ENCODE measurements at regions not wholly inside any gene's neighbourhood (a gene's known extent, or its start where the extent isn't known, plus 50 kb on each side); places are given as distances from the start of the nearest gene placed in this dataset.

GRCh38 chr5:8332666-8333445 is 463.9 kb downstream of the MTRR start:
- DNase-seq: no peak

- no peak for DNase-seq
These were observed 464.5 kb downstream of the MTRR start for GRCh38 chr5:8333485-8333884.

- no peak for DNase-seq
These were observed 465.0 kb downstream of the MTRR start for GRCh38 chr5:8333977-8334376.

DNA sequence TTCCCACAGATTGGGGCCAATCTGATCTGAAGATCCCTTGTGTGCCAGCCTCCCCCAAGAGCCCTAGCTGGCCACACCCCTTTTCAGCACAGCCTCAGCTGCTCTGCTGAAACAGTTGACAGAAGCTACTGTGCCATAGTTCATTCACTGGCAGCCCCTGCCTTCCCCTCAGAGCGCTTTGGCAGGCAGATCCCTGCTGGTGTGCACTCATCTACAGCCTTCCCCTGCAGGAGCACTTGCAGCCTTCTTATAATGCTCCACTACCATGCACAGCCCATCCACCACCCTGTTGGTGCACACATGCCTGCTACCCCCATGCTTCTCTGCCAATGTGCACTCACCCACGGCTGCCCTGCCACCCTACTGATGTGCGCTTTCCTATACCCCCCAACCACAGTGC is 471.3 kb downstream of the MTRR start:
- DNase-seq: no peak

DNA sequence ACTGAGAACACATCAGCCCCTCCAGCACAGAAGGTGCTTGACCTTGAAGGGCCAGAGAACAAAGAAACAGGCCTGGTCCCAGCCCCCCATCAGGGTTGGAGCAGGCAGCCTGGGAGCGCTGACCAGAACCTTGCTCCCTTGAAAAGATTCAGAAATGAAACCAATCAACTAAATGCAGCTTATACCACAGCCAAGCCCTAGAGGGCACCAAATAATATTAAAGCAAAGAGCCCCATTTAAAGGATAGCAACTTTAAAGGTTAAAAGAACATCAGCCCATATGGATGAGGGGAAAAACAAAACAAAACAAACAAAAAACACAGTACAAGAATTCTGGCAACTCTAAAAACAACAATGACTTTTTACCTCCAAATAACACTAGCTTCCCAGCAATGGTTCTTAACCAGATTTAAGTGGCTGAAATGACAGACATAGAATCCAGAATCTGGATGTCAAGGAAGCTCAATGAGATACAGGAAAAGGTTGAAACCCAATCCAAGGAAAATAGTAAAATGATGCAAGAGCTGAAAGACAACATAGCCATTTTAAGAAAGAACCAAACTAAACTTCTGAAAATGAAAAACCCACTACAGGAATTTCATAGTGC is 471.9 kb downstream of the MTRR start:
- DNase-seq: no peak

DNA sequence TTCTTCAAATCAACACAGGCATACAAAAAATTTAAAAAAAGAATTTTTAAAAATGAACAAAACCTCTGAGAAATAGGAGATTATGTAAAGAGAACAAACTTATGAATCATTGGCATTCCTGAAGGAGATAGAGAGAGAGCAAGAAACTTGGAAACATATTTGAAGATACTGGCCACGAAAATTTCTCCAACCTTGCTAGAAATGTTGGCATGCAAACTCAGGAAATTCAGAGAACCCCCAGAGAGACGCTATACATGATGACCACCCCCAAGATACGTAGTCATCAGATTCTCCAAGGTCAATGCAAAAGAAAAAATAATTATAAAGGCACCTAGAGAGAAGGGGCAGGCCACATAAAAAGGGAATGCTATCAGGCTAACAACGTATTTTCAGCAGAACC is 472.5 kb downstream of the MTRR start:
- DNase-seq: no peak

DNA sequence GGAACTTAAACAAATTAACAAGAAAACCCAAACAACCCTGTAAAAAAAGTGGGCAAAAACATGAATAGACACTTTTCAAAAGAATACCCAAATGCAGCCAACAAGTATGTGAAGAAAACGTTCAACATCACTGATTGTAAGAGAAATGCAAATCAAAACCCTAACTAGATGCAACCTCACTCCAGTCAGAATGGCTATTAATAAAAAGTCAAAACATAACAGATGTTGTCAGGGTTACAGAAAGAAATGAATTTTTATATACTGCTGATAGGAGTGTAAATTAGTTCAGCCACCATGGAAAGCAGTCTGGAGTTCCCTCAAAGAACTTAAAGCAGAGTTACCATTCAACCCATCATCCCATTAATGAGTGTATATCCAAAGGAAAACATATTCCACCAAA is 479.0 kb downstream of the MTRR start:
- no peak for DNase-seq

DNA sequence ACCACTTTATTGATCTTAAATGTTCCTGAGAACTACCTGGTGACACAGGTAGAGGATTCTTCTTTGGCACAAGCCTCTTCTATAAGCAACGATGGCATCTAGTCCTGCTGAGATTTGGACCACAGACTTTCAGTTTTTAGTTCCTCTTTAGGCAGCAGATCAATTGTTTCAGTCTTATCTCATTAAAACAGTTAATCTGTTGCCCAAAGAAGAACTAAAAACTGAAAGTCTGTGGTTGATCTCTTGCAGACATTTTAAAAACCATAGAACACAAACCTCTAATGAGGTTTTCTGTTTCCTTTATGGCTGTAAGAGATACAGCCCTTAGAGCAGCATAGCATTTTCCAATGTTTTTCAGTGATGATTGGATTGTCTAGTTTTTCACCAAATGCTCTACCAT is 480.9 kb downstream of the MTRR start:
- peak; percentile 88 for DNase-seq

GRCh38 chr5:8350644-8351339 is 481.8 kb downstream of the MTRR start:
- DNase-seq: no peak

- DNase-seq: no peak
These were observed 487.0 kb downstream of the MTRR start for GRCh38 chr5:8355981-8356380.

GRCh38 chr5:8360012-8360411 is 491.1 kb downstream of the MTRR start:
- DNase-seq: no peak

DNA sequence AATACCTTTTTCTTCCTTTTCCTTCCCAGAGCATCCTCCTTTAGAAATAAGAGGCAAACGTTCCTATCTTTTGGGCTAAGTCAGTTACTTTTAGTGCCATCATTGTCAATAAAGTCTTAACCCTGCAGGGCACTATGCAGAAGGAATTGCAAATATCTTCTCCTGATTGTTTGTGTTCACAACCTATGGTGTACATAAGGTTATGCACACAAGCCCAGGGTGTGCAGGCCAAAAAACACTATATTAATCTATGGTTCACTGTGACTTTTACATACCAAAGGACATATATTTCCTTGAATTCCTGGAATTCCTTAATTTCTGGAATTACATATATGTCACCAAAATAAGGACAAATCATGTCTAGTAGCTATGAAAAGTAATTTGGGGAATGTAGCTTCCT is 493.5 kb downstream of the MTRR start:
- DNase-seq: no peak

DNA sequence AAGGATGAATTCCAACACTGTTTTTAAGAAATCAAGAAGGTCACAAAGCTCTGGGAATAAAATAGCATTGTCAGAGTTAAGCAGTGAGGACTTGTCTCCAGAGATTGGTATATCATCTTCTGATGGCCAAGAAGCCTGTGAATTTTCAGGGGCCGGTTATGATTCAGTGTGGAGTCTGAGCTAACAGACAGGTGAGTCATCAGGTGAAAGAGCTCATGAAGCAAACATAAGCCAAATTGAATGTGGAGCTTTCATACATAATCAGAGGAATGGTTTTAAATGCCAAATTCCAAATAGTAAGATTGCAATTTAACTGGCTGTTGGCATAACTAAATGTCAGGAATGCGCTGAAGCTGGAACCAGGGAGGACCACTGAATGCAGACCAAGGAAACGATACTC is 494.2 kb downstream of the MTRR start:
- no peak for DNase-seq

- no peak for DNase-seq
These were observed 497.3 kb downstream of the MTRR start for GRCh38 chr5:8366266-8366665.

GRCh38 chr5:8376478-8376877 is 507.5 kb downstream of the MTRR start:
- no peak for DNase-seq

- DNase-seq: no peak
These were observed 513.0 kb downstream of the MTRR start for GRCh38 chr5:8381972-8382371.

DNA sequence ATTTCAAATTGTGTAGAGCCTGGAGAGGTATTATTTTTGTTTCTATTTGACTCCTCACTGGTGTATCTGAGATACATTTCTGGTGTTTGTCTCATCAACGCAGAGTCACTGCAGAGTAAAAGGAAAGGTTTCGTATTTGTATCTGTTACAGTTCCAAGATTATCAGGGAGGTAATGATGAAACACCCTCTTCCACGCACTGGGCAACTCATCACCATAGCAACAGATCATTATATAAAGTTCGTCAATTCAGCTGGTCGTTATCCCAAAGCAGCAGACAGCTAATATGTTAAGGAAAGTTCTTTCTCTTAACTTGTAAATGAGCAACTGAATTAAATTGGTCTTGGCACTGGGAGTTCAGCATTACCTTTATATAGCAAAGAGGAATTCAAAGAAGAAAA is 513.5 kb downstream of the MTRR start:
- DNase-seq: no peak

GRCh38 chr5:8383616-8384015 is 514.7 kb downstream of the MTRR start:
- DNase-seq: no peak

DNA sequence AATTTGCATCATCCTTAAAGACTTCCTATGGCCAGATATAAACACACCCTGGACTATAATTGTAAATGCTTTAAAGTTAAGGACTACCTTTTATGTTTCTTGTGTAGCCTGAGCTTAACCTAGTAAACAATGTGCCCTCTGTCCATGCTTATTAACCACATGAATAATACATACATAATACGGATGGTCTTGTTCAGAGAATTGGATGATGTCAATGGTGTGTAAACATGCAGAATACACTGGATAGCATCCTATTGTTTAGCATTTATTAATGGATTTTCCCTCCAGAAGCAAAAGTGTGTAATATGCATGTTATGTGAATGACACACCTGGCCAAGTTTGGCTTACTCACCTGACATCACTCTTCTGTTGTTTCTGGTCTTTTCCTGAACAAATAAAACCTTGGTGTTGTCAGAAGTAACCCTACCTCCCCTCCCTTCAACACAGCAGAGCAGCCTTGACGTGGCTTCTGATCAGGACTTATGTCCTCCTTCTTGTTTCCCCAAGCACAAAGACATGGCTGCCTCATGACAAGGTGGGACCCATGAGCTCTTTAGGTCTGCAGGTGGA is 517.9 kb downstream of the MTRR start:
- DNase-seq: no peak

DNA sequence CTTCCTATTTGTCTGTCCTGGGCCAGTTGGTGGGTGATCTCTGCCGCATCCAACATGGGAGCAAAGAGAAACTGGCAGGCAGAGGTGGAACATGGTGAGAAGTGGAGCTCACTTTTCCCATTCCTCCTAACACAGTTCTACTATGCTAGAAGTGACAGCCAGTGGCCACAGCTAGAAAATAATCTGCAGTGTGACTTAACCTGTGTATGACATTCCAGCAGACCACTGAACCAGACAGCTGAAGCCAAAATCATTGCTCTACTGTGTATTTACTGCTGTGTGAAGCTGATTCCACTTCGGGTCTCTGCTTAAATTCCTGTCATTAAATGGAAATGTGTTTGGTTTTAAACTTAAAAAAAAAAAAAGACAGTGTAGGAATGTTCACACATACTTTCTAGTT is 523.0 kb downstream of the MTRR start:
- DNase-seq: no peak

GRCh38 chr5:8393240-8393639 is 524.3 kb downstream of the MTRR start:
- DNase-seq: no peak

- DNase-seq: no peak
These were observed 526.0 kb downstream of the MTRR start for GRCh38 chr5:8394965-8395364.

DNA sequence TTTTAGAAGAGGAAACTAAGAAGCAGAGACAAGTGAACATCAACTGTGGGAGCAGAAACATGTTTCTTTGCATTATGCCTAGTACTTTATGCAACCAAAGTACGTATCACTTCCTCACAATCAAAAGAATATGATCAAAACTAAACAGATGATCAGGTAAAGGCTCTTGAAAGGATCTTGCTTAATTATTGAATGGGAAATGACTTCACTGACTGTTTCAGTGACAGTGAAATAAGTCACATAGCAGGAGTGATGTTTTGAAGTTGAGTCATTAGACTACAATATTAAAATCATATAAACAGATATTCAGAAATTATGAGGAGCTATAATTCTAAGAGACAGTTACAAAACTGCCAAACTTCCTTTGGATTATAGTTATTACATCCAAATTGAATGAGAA is 527.3 kb downstream of the MTRR start:
- DNase-seq: no peak

DNA sequence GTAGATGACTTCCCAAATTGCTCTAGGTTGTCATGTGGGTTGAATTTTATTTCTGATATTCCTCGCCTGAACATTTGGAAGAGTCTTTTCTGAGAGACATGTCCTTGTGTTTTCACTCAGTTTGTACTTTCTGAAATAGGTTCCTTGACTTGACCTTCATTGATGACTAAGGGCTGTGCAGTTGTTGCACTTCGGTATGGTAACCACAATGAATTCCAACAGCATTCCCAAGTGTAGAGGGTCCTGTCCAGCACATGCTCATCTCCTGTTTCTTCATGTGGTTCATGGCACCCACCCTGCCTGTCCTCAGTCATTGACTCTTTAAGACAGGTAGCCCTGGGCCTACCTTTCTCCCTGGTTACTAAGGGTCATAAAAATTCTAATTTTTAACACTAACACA is 527.8 kb downstream of the MTRR start:
- no peak for DNase-seq

Data from MV-4-11 (cell line).